ENCODE measurements at regions not wholly inside any gene's neighbourhood (a gene's known extent, or its start where the extent isn't known, plus 50 kb on each side); places are given as distances from the start of the nearest gene placed in this dataset.

- FAIRE-seq = no peak
Measured at GRCh38 chr16:79873825-79874224, 273.3 kb upstream of the MAF start.

GRCh38 chr16:79871906-79872305 is 271.4 kb upstream of the MAF start:
- no peak for FAIRE-seq

- FAIRE-seq = no peak
Measured at GRCh38 chr16:79870016-79870886, 269.7 kb upstream of the MAF start.

- no peak for FAIRE-seq
Measured at GRCh38 chr16:79869304-79870015, 268.9 kb upstream of the MAF start.

GRCh38 chr16:79868841-79869240 is 268.3 kb upstream of the MAF start:
- no peak for FAIRE-seq

- no peak for FAIRE-seq
Measured at GRCh38 chr16:79867425-79867997, 267.0 kb upstream of the MAF start.

- FAIRE-seq = no peak
Measured at GRCh38 chr16:79865918-79866317, 265.4 kb upstream of the MAF start.

GRCh38 chr16:79864781-79865391 is 264.3 kb upstream of the MAF start:
- no peak for FAIRE-seq

- FAIRE-seq = no peak
Measured at GRCh38 chr16:79864032-79864780, 263.7 kb upstream of the MAF start.

- no peak for FAIRE-seq
Measured at GRCh38 chr16:79863128-79864031, 262.8 kb upstream of the MAF start.

- no peak for FAIRE-seq
Measured at GRCh38 chr16:79862601-79863000, 262.1 kb upstream of the MAF start.

- FAIRE-seq = no peak
Measured at GRCh38 chr16:79856581-79856980, 256.0 kb upstream of the MAF start.

GRCh38 chr16:79850348-79850747 is 249.8 kb upstream of the MAF start:
- no peak for FAIRE-seq

GRCh38 chr16:79849119-79849518 is 248.6 kb upstream of the MAF start:
- FAIRE-seq = no peak

GRCh38 chr16:79848719-79849118 is 248.2 kb upstream of the MAF start:
- no peak for FAIRE-seq

GRCh38 chr16:79847569-79847968 is 247.0 kb upstream of the MAF start:
- FAIRE-seq = no peak

- FAIRE-seq = no peak
Measured at GRCh38 chr16:79847101-79847500, 246.6 kb upstream of the MAF start.

GRCh38 chr16:79845734-79846135 is 245.2 kb upstream of the MAF start:
- FAIRE-seq = no peak

- no peak for FAIRE-seq
Measured at GRCh38 chr16:79845033-79845733, 244.6 kb upstream of the MAF start.

- FAIRE-seq = no peak
Measured at GRCh38 chr16:79844603-79845002, 244.1 kb upstream of the MAF start.

- no peak for FAIRE-seq
Measured at GRCh38 chr16:79843631-79844043, 243.1 kb upstream of the MAF start.
